Heart left ventricle (tissue), 16 donors: ENCODE measurements at regions not wholly inside any gene's neighbourhood (a gene's known extent, or its start where the extent isn't known, plus 50 kb on each side); places are given as distances from the start of the nearest gene placed in this dataset.
"Not testable (repeated sequence)": the region's sequence is repeated elsewhere in the genome, so short reads cannot be mapped to it uniquely, and the experiment has no call there.

Source experiments
- ATAC-seq, 4 donors: fragments of 200-7000 bp; cut with Tn5 transposase; one replicate each; pipeline ENCODE4 v1.9.1; 2020 to 2022; ENCODE audit warnings: moderate library complexity in 4 of 4, mild to moderate bottlenecking in 3 of 4, moderate number of reproducible peaks in 1 of 4
- DNase-seq, 5 donors: peaks; one replicate each; pipeline ENCODE4 v3.0.0-alpha.2; 2020
- H3K27ac ChIP-seq, 12 donors: fragments of 200-600 bp; sonication (generic) in 4 of 12; one replicate each; pipeline versions ENCODE4 v1.5.0 to v1.8.0; 2016 to 2022; ENCODE audit warnings: mild to moderate bottlenecking in 2 of 12
- H3K27me3 ChIP-seq, 9 donors: fragments of 200-600 bp; sonication (generic) in 2 of 9; one replicate each; pipeline versions ENCODE4 v1.5.1 to v1.8.0; 2016 to 2022; ENCODE audit warnings: mild to moderate bottlenecking in 3 of 9
- H3K36me3 ChIP-seq, 9 donors: fragments of 200-600 bp; sonication (generic) in 2 of 9; one replicate each; pipeline versions ENCODE4 v1.5.0 to v1.8.0; 2018 to 2022; ENCODE audit warnings: mild to moderate bottlenecking in 2 of 9
- H3K4me1 ChIP-seq, 12 donors: fragments of 200-600 bp; sonication (generic) in 4 of 12; one replicate each; pipeline versions ENCODE4 v1.5.0 to v1.8.0; 2016 to 2022; ENCODE audit warnings: mild to moderate bottlenecking in 3 of 12
- H3K4me3 ChIP-seq, 12 donors: fragments of 200-600 bp; sonication (generic) in 4 of 12; one replicate each; pipeline versions ENCODE4 v1.5.0 to v1.8.0; 2017 to 2022; ENCODE audit warnings: mild to moderate bottlenecking in 9 of 12, moderate library complexity in 4 of 12
- H3K9me3 ChIP-seq, 12 donors: fragments of 200-600 bp; sonication (generic) in 4 of 12; one replicate each; pipeline versions ENCODE4 v1.5.0 to v1.8.0; 2016 to 2022; ENCODE audit warnings: mild to moderate bottlenecking in 1 of 12
- CTCF ChIP-seq, 12 donors: fragments of 200-600 bp; sonication (generic) in 4 of 12; IDR thresholded peaks; one replicate each; pipeline versions ENCODE4 v1.5.0 to v1.8.0; 2018 to 2022; ENCODE audit warnings: antibody characterized with exemption in 12 of 12, mild to moderate bottlenecking in 5 of 12
- POLR2A ChIP-seq, 2 donors: fragments of 450-650 bp; IDR thresholded peaks; one replicate each; pipeline ENCODE4 v1.6.1; 2017; ENCODE audit warnings: antibody characterized with exemption in 2 of 2, mild to moderate bottlenecking in 2 of 2, moderate library complexity in 2 of 2
- WGBS, 4 donors: extraction: QIAGEN DNeasy Blood & Tissue Kit in 2 of 4; methylation state at CpG; one replicate each; pipeline versions ENCODE4 v1.1.5 to v1.1.7; 2013 to 2018; 5-methylcytosine and 5-hydroxymethylcytosine counted together
- intact Hi-C, 10 donors: fragments of 100-400 bp; cut with DNase I; formaldehyde crosslinking; loops; one replicate each; pipeline versions ENCODE4 v1.11.1 to v1.14.2; 2022
- donor health status: ischemic (EF 13 %, LVEDD 7.1; RV severe dilation, severe dysfunction).
- donor health status: healthy with polysubstance abuse.
- donor health status: DM: no; HTN: yes; CAD: no.
- donor health status: DM: no; HTN: no; CAD: no.
- donor health status: ischemic (EF 25% LVEDD 6.9; RV normal size, moderate dysfunction).
- donor health status: ischemic (EF 25% LVEDD 5.7; RV mildly dilated, moderate dysfunction).
- donor health status: healthy.
- donor health status: DM: yes; HTN: yes; CAD: no.
- donor health status: ischemic (EF 35%, LVEDD 5.7; RV mildly dilated, moderate dysfunction).
- donor health status: nonischemic (EF 11% LVEDD 7.7; RV severe dilation, severe dysfunction).
- donor health status: DM: yes; HTN: yes; CAD: no.
- donor health status: PGD.
- donor health status: ischemic (EF 29% LVEDD 5.4; RV normal size, mild dysfunction).
- donor health status: nonischemic (EF 23%, LVEDD 6.1; RV moderate dilation, normal function).

- intact Hi-C loops, result no loop called here
- H3K36me3 ChIP-seq, result no peaks in the 10 kb centered on the region
- no peak overlapping the region for H3K4me3 ChIP-seq
- DNase-seq (no peak), ATAC-seq (no peak)
- TF ChIP-seq CTCF (IDR thresholded peaks at IDR 0.05) (no peak), POLR2A (IDR thresholded peaks at IDR 0.05) (no peak)
- H3K4me1 ChIP-seq, result peaks cover 0 to 27% (median 0%) of the 10 kb centered on the region in 12 donors
- WGBS, 4 donors, result 42 to 64% (median 54%) methylated on average over 2 of the region's 2 CpGs
- no peaks in the 10 kb centered on the region for H3K9me3 ChIP-seq
- H3K27ac ChIP-seq, result no peak overlapping the region
- H3K27me3 ChIP-seq, result no peaks in the 10 kb centered on the region
Observed at GRCh38 chr6:150491811-150492172, 107.9 kb upstream of the PLEKHG1 start.

- WGBS, 4 donors, result 94 to 99% (median 96%) methylated on average over 2 of the region's 2 CpGs
- intact Hi-C loops, result no loop called here
- no peak for ATAC-seq
Observed at GRCh38 chr6:150492507-150492906, 107.2 kb upstream of the PLEKHG1 start.

GRCh38 chr6:150492941-150493340 lies 106.7 kb upstream of the PLEKHG1 start:
- peak in 1 of 5 donors; percentile 39 for DNase-seq
- no peak for TF ChIP-seq CTCF (IDR thresholded peaks at IDR 0.05)

More at GRCh38 chr6:150492507-150492906, 107.2 kb upstream of the PLEKHG1 start:
- no peak for DNase-seq
- Histone ChIP-seq H3K36me3 (no peaks in the 10 kb centered on the region), H3K27me3 (no peaks in the 10 kb centered on the region), H3K27ac (peak overlapping the region in 4 of 12 donors; percentile 2 to 46 (median 22)), H3K9me3 (no peaks in the 10 kb centered on the region), H3K4me1 (peaks cover 0 to 27% (median 0%) of the 10 kb centered on the region in 12 donors), H3K4me3 (no peak overlapping the region)
- TF ChIP-seq CTCF (IDR thresholded peaks at IDR 0.05), result no peak
- no peak for TF ChIP-seq POLR2A (IDR thresholded peaks at IDR 0.05)

GRCh38 chr6:150493552-150493951 lies 106.1 kb upstream of the PLEKHG1 start:
- ATAC-seq, intact Hi-C loops, H3K27me3 ChIP-seq, H3K9me3 ChIP-seq, H3K4me3 ChIP-seq, DNase-seq, H3K36me3 ChIP-seq: not testable (repeated sequence)
- H3K4me1 ChIP-seq, result peaks cover 0 to 27% (median 0%) of the 10 kb centered on the region in 12 donors
- H3K27ac ChIP-seq, result peak overlapping the region in 7 of 12 donors; percentile 2 to 54 (median 36)
- 86 to 98% (median 94%) methylated on average over 2 of the region's 2 CpGs for WGBS, 4 donors

More at GRCh38 chr6:150492941-150493340, 106.7 kb upstream of the PLEKHG1 start:
- no peaks in the 10 kb centered on the region for H3K36me3 ChIP-seq
- H3K4me1 ChIP-seq, result peaks cover 0 to 27% (median 0%) of the 10 kb centered on the region in 12 donors
- no peaks in the 10 kb centered on the region for H3K27me3 ChIP-seq
- H3K9me3 ChIP-seq, result no peaks in the 10 kb centered on the region
- ATAC-seq, result peak in 1 of 4 donors; percentile 50
- peak overlapping the region in 6 of 12 donors; percentile 9 to 54 (median 30) for H3K27ac ChIP-seq
- intact Hi-C loops, result no loop called here
- 64 to 81% (median 69%) methylated on average over 7 of the region's 7 CpGs for WGBS, 4 donors
- H3K4me3 ChIP-seq, result no peak overlapping the region

- Histone ChIP-seq H3K9me3 (no peaks in the 10 kb centered on the region), H3K27me3 (no peaks in the 10 kb centered on the region), H3K4me3 (no peak overlapping the region), H3K27ac (peak overlapping the region in 6 of 12 donors; percentile 5 to 54 (median 34)), H3K4me1 (peaks cover 0 to 27% (median 0%) of the 10 kb centered on the region in 12 donors), H3K36me3 (no peaks in the 10 kb centered on the region)
- TF ChIP-seq POLR2A (IDR thresholded peaks at IDR 0.05), result no peak
- TF ChIP-seq CTCF (IDR thresholded peaks at IDR 0.05), result no peak
- intact Hi-C loops, result no loop called here
- DNase-seq, result peak in 4 of 5 donors; percentile 35 to 57 (median 43)
- WGBS, 4 donors, result 40 to 63% (median 43%) methylated on average over 5 of the region's 5 CpGs
- peak in 2 of 4 donors; percentile 56 to 86 for ATAC-seq
Observed at GRCh38 chr6:150494241-150494640, 105.4 kb upstream of the PLEKHG1 start.
